Prostate gland (tissue), 2 donors: ENCODE measurements at regions not wholly inside any gene's neighbourhood (a gene's known extent, or its start where the extent isn't known, plus 50 kb on each side); places are given as distances from the start of the nearest gene placed in this dataset.

Source experiments
- POLR2A ChIP-seq: fragments of 450-650 bp; IDR thresholded peaks from one replicate; pipeline ENCODE4 v1.6.1; 2016; ENCODE audit warnings: antibody characterized with exemption, mild to moderate bottlenecking
- POLR2AphosphoS5 ChIP-seq: sonication (generic); formaldehyde crosslinking; IDR thresholded peaks from one replicate; pipeline ENCODE4 v1.6.1; 2017; ENCODE audit warnings: antibody characterized with exemption
- TF ChIP-seq, protein P1 (sequence below), 4 experiments: fragments of 200-600 bp in 2 of 4; fragments of 450-650 bp in 2 of 4; sonication (generic) in 2 of 4; IDR thresholded peaks; 1 replicate in 3 of 4; 2 replicates in 1 of 4; pipeline ENCODE4 v1.5.1; 2016 to 2019; ENCODE audit warnings: antibody characterized with exemption in 4 of 4, mild to moderate bottlenecking in 2 of 4, moderate library complexity in 2 of 4

DNA sequence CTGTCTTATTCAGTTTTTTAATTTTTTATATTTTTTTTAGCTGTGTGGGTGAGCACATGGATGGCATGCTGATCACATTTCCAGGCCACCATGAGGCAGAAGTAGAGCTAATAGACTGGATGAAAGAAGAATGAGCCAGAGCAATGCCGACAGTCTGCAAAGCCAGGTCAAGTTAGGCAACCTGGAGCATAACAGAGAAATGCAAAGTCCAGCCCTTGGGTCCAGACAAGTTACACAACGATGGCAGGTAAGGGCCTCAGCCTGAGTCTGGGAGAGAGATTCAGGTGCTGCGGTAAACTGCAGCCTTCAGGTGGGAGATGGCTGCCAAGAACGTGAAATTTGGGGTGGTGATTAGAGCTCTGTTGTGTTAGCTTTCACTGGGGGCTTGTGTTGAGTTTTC is 84.0 kb upstream of the CACNA2D3 start:
- TF ChIP-seq, protein P1, sequence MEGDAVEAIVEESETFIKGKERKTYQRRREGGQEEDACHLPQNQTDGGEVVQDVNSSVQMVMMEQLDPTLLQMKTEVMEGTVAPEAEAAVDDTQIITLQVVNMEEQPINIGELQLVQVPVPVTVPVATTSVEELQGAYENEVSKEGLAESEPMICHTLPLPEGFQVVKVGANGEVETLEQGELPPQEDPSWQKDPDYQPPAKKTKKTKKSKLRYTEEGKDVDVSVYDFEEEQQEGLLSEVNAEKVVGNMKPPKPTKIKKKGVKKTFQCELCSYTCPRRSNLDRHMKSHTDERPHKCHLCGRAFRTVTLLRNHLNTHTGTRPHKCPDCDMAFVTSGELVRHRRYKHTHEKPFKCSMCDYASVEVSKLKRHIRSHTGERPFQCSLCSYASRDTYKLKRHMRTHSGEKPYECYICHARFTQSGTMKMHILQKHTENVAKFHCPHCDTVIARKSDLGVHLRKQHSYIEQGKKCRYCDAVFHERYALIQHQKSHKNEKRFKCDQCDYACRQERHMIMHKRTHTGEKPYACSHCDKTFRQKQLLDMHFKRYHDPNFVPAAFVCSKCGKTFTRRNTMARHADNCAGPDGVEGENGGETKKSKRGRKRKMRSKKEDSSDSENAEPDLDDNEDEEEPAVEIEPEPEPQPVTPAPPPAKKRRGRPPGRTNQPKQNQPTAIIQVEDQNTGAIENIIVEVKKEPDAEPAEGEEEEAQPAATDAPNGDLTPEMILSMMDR (IDR thresholded peaks at IDR 0.05) = no peak
- TF ChIP-seq POLR2A (no peak), POLR2AphosphoS5 (no peak)
